Liver (tissue), 8 donors: ENCODE measurements at regions not wholly inside any gene's neighbourhood (a gene's known extent, or its start where the extent isn't known, plus 50 kb on each side); places are given as distances from the start of the nearest gene placed in this dataset.

Experiments
- DNase-seq: peaks from one replicate; pipeline ENCODE4 v3.0.0-alpha.2; 2017; ENCODE audit warnings: low spot score
- H3K27ac ChIP-seq, 2 donors: one replicate each; pipeline ENCODE4 v1.7.0; 2013; ENCODE audit warnings: inconsistent platforms in 2 of 2, low read length in 2 of 2, control low read depth in 1 of 2, low read depth in 1 of 2, mild to moderate bottlenecking in 1 of 2
- H3K27me3 ChIP-seq, 4 donors: one replicate each; pipeline versions ENCODE4 v1.6.1 to v1.7.0; 2013; ENCODE audit warnings: low read length in 3 of 4, inconsistent platforms in 1 of 4, mild to moderate bottlenecking in 1 of 4, moderate library complexity in 1 of 4; ENCODE audit not compliant: control insufficient read depth in 4 of 4, insufficient read depth in 4 of 4
- H3K36me3 ChIP-seq, 4 donors: one replicate each; pipeline versions ENCODE4 v1.6.1 to v1.7.0; 2013; ENCODE audit warnings: low read length in 3 of 4, mild to moderate bottlenecking in 3 of 4, low read depth in 1 of 4, moderate library complexity in 1 of 4; ENCODE audit not compliant: control insufficient read depth in 4 of 4, insufficient read depth in 3 of 4
- H3K4me1 ChIP-seq, 4 donors: one replicate each; pipeline versions ENCODE4 v1.6.1 to v1.7.0; 2013; ENCODE audit warnings: low read length in 3 of 4, mild to moderate bottlenecking in 3 of 4, moderate library complexity in 1 of 4; ENCODE audit not compliant: control insufficient read depth in 4 of 4, insufficient read depth in 4 of 4
- H3K4me3 ChIP-seq, 3 donors: one replicate each; pipeline versions ENCODE4 v1.6.1 to v1.7.0; 2013; ENCODE audit warnings: low read length in 3 of 3, control low read depth in 1 of 3, low read depth in 1 of 3, mild to moderate bottlenecking in 1 of 3
- H3K9ac ChIP-seq, 2 donors: one replicate each; pipeline ENCODE4 v1.7.0; 2013; ENCODE audit warnings: low read length in 2 of 2, mild to moderate bottlenecking in 2 of 2, moderate library complexity in 2 of 2, control low read depth in 1 of 2, low read depth in 1 of 2
- H3K9me3 ChIP-seq, 4 donors: one replicate each; pipeline versions ENCODE4 v1.6.1 to v1.7.0; 2013; ENCODE audit warnings: low read length in 3 of 4; ENCODE audit not compliant: control insufficient read depth in 4 of 4
- EGR1 ChIP-seq, 2 donors: IDR thresholded peaks; 2 replicates each; pipeline ENCODE4 v1.6.1; 2016 to 2018; ENCODE audit warnings: antibody characterized with exemption in 2 of 2, low read depth in 2 of 2
- FOXA1 ChIP-seq: IDR thresholded peaks from 2 replicates; pipeline ENCODE4 v1.6.1; 2016; ENCODE audit warnings: antibody characterized with exemption
- FOXA2 ChIP-seq: IDR thresholded peaks from 2 replicates; pipeline ENCODE4 v1.6.1; 2016; ENCODE audit warnings: antibody characterized with exemption
- GABPA ChIP-seq, 2 donors: IDR thresholded peaks in 1 of 2; conservative IDR thresholded peaks in 1 of 2; 2 replicates each; pipeline ENCODE4 v1.6.1; 2016; ENCODE audit warnings: antibody characterized with exemption in 2 of 2, mild to moderate bottlenecking in 1 of 2, moderate library complexity in 1 of 2
- HNF4A ChIP-seq, 2 donors: conservative IDR thresholded peaks; 2 replicates each; pipeline ENCODE4 v1.6.1; 2016; ENCODE audit warnings: antibody characterized with exemption in 2 of 2, mild to moderate bottlenecking in 2 of 2
- HNF4G ChIP-seq: IDR thresholded peaks from 2 replicates; pipeline ENCODE4 v1.6.1; 2016; ENCODE audit warnings: antibody characterized with exemption
- JUND ChIP-seq, 2 donors: IDR thresholded peaks; 2 replicates each; pipeline ENCODE4 v1.6.1; 2016; ENCODE audit warnings: antibody characterized with exemption in 2 of 2
- MAX ChIP-seq: IDR thresholded peaks from 2 replicates; pipeline ENCODE4 v1.6.1; 2016; ENCODE audit warnings: antibody characterized with exemption
- RAD21 ChIP-seq, 2 donors: IDR thresholded peaks; 2 replicates each; pipeline ENCODE4 v1.6.1; 2016; ENCODE audit warnings: antibody characterized with exemption in 2 of 2, mild to moderate bottlenecking in 2 of 2
- RXRA ChIP-seq, 2 donors: IDR thresholded peaks; 2 replicates each; pipeline ENCODE4 v1.6.1; 2017 to 2018; ENCODE audit warnings: antibody characterized with exemption in 2 of 2, mild to moderate bottlenecking in 1 of 2
- SP1 ChIP-seq: IDR thresholded peaks from 2 replicates; pipeline ENCODE4 v1.6.1; 2018; ENCODE audit warnings: antibody characterized with exemption, mild to moderate bottlenecking
- TAF1 ChIP-seq: conservative IDR thresholded peaks from 2 replicates; pipeline ENCODE4 v1.6.1; 2016; ENCODE audit warnings: antibody characterized with exemption, mild to moderate bottlenecking
- WGBS: extraction: QIAGEN DNeasy Blood & Tissue Kit; methylation state at CpG from one replicate; pipeline ENCODE4 v1.1.7; 2013; 5-methylcytosine and 5-hydroxymethylcytosine counted together
- TF ChIP-seq, protein P1 (sequence below): IDR thresholded peaks from 2 replicates; pipeline ENCODE4 v1.6.1; 2016; ENCODE audit warnings: antibody characterized with exemption
- TF ChIP-seq, protein P2 (sequence below): IDR thresholded peaks from 2 replicates; pipeline ENCODE4 v1.6.1; 2016; ENCODE audit warnings: antibody characterized with exemption, mild to moderate bottlenecking
- TF ChIP-seq, protein P3 (sequence below): fragments of 150-350 bp; IDR thresholded peaks from 2 replicates; pipeline ENCODE4 v1.5.1; 2017; ENCODE audit warnings: improper control_type of control experiment, low read depth, low read length; ENCODE audit not compliant: missing input control
- donor health status: healthy.
- donor health status: healthy.
- donor health status: healthy.
- donor health status: healthy.
- donor health status: healthy.

GRCh38 chr5:22988937-22989336 is 135.8 kb upstream of the CDH12 start:
- H3K27ac ChIP-seq, result no peak overlapping the region
- WGBS, result 84% methylated on average over 6 of the region's 6 CpGs
- no peak for DNase-seq
- no peaks in the 10 kb centered on the region for H3K36me3 ChIP-seq
- H3K4me3 ChIP-seq, result no peak overlapping the region
- no peak overlapping the region for H3K9ac ChIP-seq
- TF ChIP-seq FOXA1 (no peak), JUND (IDR thresholded peaks at IDR 0.05) (no peak), TAF1 (no peak), HNF4A (conservative IDR thresholded peaks at IDR 0.05) (no peak)
- H3K9me3 ChIP-seq, result no peaks in the 10 kb centered on the region
- no peaks in the 10 kb centered on the region for H3K27me3 ChIP-seq
- no peaks in the 10 kb centered on the region for H3K4me1 ChIP-seq

DNA sequence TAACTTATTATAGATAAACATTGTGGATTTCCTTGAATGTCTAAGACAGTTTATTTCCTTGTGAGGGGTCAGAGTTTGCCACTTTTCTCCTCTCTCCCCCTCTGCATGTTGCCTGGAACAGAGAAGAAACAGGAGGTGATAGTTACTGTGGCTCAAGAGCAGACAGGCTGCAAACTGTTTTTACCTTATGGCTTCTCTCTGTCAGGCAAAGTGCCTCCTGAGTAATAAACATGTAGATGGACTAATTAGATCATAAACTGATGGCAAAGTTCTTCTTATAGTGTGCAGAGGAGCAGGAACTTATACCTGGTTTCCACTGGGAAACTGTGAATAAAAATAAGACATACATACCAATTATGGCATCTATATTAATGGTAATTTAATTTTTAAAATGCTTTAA is 133.1 kb upstream of the CDH12 start:
- no peaks in the 10 kb centered on the region for H3K36me3 ChIP-seq
- no peak for DNase-seq
- TF ChIP-seq, protein P1, sequence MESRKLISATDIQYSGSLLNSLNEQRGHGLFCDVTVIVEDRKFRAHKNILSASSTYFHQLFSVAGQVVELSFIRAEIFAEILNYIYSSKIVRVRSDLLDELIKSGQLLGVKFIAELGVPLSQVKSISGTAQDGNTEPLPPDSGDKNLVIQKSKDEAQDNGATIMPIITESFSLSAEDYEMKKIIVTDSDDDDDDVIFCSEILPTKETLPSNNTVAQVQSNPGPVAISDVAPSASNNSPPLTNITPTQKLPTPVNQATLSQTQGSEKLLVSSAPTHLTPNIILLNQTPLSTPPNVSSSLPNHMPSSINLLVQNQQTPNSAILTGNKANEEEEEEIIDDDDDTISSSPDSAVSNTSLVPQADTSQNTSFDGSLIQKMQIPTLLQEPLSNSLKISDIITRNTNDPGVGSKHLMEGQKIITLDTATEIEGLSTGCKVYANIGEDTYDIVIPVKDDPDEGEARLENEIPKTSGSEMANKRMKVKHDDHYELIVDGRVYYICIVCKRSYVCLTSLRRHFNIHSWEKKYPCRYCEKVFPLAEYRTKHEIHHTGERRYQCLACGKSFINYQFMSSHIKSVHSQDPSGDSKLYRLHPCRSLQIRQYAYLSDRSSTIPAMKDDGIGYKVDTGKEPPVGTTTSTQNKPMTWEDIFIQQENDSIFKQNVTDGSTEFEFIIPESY, result no peak
- TF ChIP-seq GABPA (IDR thresholded peaks at IDR 0.05 in 1 of 2, conservative IDR thresholded peaks at IDR 0.05 in 1 of 2), result no peak
- TF ChIP-seq, protein P2, sequence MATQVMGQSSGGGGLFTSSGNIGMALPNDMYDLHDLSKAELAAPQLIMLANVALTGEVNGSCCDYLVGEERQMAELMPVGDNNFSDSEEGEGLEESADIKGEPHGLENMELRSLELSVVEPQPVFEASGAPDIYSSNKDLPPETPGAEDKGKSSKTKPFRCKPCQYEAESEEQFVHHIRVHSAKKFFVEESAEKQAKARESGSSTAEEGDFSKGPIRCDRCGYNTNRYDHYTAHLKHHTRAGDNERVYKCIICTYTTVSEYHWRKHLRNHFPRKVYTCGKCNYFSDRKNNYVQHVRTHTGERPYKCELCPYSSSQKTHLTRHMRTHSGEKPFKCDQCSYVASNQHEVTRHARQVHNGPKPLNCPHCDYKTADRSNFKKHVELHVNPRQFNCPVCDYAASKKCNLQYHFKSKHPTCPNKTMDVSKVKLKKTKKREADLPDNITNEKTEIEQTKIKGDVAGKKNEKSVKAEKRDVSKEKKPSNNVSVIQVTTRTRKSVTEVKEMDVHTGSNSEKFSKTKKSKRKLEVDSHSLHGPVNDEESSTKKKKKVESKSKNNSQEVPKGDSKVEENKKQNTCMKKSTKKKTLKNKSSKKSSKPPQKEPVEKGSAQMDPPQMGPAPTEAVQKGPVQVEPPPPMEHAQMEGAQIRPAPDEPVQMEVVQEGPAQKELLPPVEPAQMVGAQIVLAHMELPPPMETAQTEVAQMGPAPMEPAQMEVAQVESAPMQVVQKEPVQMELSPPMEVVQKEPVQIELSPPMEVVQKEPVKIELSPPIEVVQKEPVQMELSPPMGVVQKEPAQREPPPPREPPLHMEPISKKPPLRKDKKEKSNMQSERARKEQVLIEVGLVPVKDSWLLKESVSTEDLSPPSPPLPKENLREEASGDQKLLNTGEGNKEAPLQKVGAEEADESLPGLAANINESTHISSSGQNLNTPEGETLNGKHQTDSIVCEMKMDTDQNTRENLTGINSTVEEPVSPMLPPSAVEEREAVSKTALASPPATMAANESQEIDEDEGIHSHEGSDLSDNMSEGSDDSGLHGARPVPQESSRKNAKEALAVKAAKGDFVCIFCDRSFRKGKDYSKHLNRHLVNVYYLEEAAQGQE, result no peak
- TF ChIP-seq SP1, result no peak
- TF ChIP-seq HNF4A (conservative IDR thresholded peaks at IDR 0.05), result no peak
- no peak for TF ChIP-seq RAD21 (IDR thresholded peaks at IDR 0.05)
- no peak for TF ChIP-seq MAX
- TF ChIP-seq FOXA1, result no peak
- no peak for TF ChIP-seq RXRA (IDR thresholded peaks at IDR 0.05)
- H3K27me3 ChIP-seq, result no peaks in the 10 kb centered on the region
- no peak overlapping the region for H3K27ac ChIP-seq
- no peaks in the 10 kb centered on the region for H3K9me3 ChIP-seq
- no peak overlapping the region for H3K9ac ChIP-seq
- no peaks in the 10 kb centered on the region for H3K4me1 ChIP-seq
- H3K4me3 ChIP-seq, result no peak overlapping the region

- 92% methylated on average over 1 of the region's 1 CpG for WGBS
- Histone ChIP-seq H3K9ac (no peak overlapping the region), H3K4me1 (no peaks in the 10 kb centered on the region), H3K9me3 (no peaks in the 10 kb centered on the region), H3K4me3 (no peak overlapping the region), H3K36me3 (no peaks in the 10 kb centered on the region), H3K27ac (no peak overlapping the region), H3K27me3 (no peaks in the 10 kb centered on the region)
- no peak for DNase-seq
- TF ChIP-seq, protein P1, result no peak
- no peak for TF ChIP-seq FOXA1
- TF ChIP-seq, protein P3, sequence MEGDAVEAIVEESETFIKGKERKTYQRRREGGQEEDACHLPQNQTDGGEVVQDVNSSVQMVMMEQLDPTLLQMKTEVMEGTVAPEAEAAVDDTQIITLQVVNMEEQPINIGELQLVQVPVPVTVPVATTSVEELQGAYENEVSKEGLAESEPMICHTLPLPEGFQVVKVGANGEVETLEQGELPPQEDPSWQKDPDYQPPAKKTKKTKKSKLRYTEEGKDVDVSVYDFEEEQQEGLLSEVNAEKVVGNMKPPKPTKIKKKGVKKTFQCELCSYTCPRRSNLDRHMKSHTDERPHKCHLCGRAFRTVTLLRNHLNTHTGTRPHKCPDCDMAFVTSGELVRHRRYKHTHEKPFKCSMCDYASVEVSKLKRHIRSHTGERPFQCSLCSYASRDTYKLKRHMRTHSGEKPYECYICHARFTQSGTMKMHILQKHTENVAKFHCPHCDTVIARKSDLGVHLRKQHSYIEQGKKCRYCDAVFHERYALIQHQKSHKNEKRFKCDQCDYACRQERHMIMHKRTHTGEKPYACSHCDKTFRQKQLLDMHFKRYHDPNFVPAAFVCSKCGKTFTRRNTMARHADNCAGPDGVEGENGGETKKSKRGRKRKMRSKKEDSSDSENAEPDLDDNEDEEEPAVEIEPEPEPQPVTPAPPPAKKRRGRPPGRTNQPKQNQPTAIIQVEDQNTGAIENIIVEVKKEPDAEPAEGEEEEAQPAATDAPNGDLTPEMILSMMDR, result no peak
- TF ChIP-seq JUND (IDR thresholded peaks at IDR 0.05), result no peak
- no peak for TF ChIP-seq HNF4G
- no peak for TF ChIP-seq EGR1 (IDR thresholded peaks at IDR 0.05; ENCODE audit: low read depth in 2 of 2)
- no peak for TF ChIP-seq RAD21 (IDR thresholded peaks at IDR 0.05)
- no peak for TF ChIP-seq RXRA (IDR thresholded peaks at IDR 0.05)
- TF ChIP-seq FOXA2, result no peak
- no peak for TF ChIP-seq GABPA (IDR thresholded peaks at IDR 0.05 in 1 of 2, conservative IDR thresholded peaks at IDR 0.05 in 1 of 2)
These were observed 132.3 kb upstream of the CDH12 start for GRCh38 chr5:22985446-22985845.
